Erythroblast (primary cell): ENCODE measurements at regions not wholly inside any gene's neighbourhood (a gene's known extent, or its start where the extent isn't known, plus 50 kb on each side); places are given as distances from the start of the nearest gene placed in this dataset.

Experiments used
- GATA1 ChIP-seq: IDR thresholded peaks from 2 replicates; pipeline ENCODE4 v1.6.1; 2011; ENCODE audit warnings: low read depth, mild to moderate bottlenecking, control low read depth, low read length, moderate library complexity
- POLR2A ChIP-seq: IDR thresholded peaks from 2 replicates; pipeline ENCODE4 v1.6.1; 2011; ENCODE audit warnings: mild to moderate bottlenecking, low read length

DNA sequence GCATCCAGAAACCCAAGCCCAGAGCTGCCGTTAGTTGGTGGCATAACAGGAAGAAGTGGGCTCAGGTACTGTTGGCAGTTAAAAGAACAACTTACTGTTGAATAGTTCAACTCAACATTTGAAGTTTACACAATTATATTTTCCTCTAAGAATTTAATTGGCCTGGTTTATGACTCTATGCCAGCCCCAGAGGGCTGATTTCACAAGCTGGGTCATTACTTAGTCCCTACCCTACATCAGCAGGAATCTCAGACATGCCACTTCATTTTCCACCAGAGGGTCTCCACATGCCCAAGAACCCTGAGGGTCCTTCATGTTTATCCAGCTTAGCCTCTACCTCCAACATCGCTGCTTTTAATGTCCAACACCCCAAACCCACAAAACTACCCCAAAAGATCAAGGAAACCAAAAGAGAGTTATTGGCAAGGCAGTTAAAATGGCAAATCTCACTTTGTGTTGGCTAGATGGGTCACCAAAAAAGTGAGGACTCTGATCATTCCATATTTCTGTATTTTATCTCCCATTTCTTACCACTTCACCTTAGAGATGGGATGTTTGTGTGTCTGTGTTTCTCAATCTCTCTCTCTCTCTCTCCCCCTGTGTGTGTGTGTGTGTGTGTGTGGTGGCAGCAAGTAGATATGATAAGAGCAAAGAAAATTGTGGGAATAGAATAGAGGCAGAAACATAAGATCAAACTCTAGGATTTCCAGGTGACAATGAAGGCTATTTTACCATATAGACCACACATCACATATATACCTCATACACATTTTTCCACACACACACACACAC, 112.5 kb upstream of the TBX18 start:
- TF ChIP-seq POLR2A (no peak), GATA1 (no peak)
